ENCODE measurements at regions not wholly inside any gene's neighbourhood (a gene's known extent, or its start where the extent isn't known, plus 50 kb on each side); places are given as distances from the start of the nearest gene placed in this dataset.

DNA sequence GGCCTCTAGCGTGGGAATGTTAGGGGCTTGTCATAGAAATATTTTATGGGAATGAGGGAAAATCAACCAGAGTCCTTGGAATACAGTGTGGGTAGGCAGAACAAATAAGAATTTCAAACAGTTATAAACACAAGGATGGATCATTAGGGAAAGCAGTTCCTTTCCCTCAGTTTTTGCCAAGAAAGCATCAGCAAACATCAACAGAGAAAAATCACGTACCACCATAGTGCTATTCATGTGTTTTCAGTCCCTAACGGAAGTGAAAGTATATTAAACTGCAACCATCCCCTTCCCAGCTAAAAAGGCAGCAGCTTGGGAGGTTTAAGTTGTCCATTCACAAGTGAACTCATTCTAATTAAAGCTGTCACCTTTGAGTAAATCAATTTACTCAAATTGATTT is 334.4 kb upstream of the PCDH18 start:
- Histone ChIP-seq H2BK120ac (ENCODE audit: low read depth, low read length) (no peak overlapping the region), H3K4me2 (ENCODE audit: insufficient read depth, low read length, poor library complexity, severe bottlenecking) (no peak overlapping the region), H3K27ac (replicated peaks; ENCODE audit: low read length) (no peak overlapping the region), H4K91ac (ENCODE audit: low read depth, low read length, poor library complexity) (no peak overlapping the region), H3K79me1 (ENCODE audit: low read depth, low read length) (no peaks in the 10 kb centered on the region), H2BK15ac (ENCODE audit: low read length) (no peak overlapping the region), H3K36me3 (replicated peaks in 1 of 2; ENCODE audit: control insufficient read depth in 2 of 2, insufficient read depth in 2 of 2, low read length in 2 of 2) (no peaks in the 10 kb centered on the region), H3K18ac (ENCODE audit: low read length) (no peak overlapping the region), H2BK12ac (ENCODE audit: low read length) (no peak overlapping the region), H2AFZ (ENCODE audit: low read length) (peak overlapping the region; percentile 9), H3K9ac (ENCODE audit: low read depth, low read length, poor library complexity) (no peak overlapping the region), H2AK5ac (ENCODE audit: low read depth, low read length) (no peak overlapping the region), H2BK5ac (ENCODE audit: low read length) (no peak overlapping the region), H3K4ac (ENCODE audit: low read length) (no peak overlapping the region), H3K4me1 (ENCODE audit: control insufficient read depth in 2 of 2, insufficient read depth in 1 of 2, low read depth in 1 of 2, low read length in 2 of 2) (no peaks in the 10 kb centered on the region), H3K27me3 (ENCODE audit: control insufficient read depth in 3 of 3, insufficient read depth in 3 of 3, low read depth in 1 of 3, low read length in 3 of 3) (no peaks in the 10 kb centered on the region), H4K8ac (ENCODE audit: low read depth, low read length) (no peak overlapping the region), H3K4me3 (ENCODE audit: low read length in 2 of 2) (no peak overlapping the region), H3K14ac (ENCODE audit: low read length) (no peak overlapping the region), H3K9me3 (replicated peaks in 1 of 2; ENCODE audit: control insufficient read depth in 2 of 2, insufficient read depth in 1 of 2, low read depth in 1 of 2, low read length in 2 of 2) (no peaks in the 10 kb centered on the region), H3K23ac (ENCODE audit: low read depth, low read length, poor library complexity) (no peak overlapping the region)
- DNase-seq (ENCODE audit: low spot score): no peak
- WGBS, 2 donors (ENCODE audit: extremely low coverage in 2 of 2, insufficient read length in 2 of 2, insufficient replicate concordance in 1 of 2): no CpG with 5 or more reads among the region's 3 CpGs

DNA sequence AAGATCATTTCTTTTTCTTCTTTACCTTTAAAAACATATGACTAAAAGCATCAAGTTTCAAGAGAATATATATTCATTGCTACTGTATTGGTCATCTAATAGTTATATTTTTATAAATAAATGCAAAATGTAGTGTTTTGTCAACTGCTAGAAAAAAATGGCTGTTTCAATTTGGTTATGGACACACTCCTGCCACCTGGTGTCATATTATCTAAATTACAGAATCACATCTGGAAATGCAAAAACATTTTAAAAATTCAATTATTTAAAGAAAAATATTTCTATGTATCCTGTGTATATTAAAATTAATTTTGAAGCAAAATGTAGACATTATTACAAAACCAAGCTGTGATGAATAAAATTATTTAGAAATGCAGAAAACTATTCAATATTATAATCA is 329.4 kb upstream of the PCDH18 start:
- H2AFZ ChIP-seq (ENCODE audit: low read length): no peak overlapping the region
- H3K14ac ChIP-seq (ENCODE audit: low read length): no peak overlapping the region
- DNase-seq (ENCODE audit: low spot score): no peak
- H2BK120ac ChIP-seq (ENCODE audit: low read depth, low read length): no peak overlapping the region
- H2BK15ac ChIP-seq (ENCODE audit: low read length): no peak overlapping the region
- H3K18ac ChIP-seq (ENCODE audit: low read length): no peak overlapping the region
- H2AK5ac ChIP-seq (ENCODE audit: low read depth, low read length): no peak overlapping the region
- H3K4me2 ChIP-seq (ENCODE audit: insufficient read depth, low read length, poor library complexity, severe bottlenecking): no peak overlapping the region
- H3K27me3 ChIP-seq (ENCODE audit: control insufficient read depth in 3 of 3, insufficient read depth in 3 of 3, low read depth in 1 of 3, low read length in 3 of 3): no peaks in the 10 kb centered on the region
- H3K79me1 ChIP-seq (ENCODE audit: low read depth, low read length): no peaks in the 10 kb centered on the region
- H3K23ac ChIP-seq (ENCODE audit: low read depth, low read length, poor library complexity): no peak overlapping the region
- no peaks in the 10 kb centered on the region for H3K36me3 ChIP-seq (replicated peaks in 1 of 2; ENCODE audit: control insufficient read depth in 2 of 2, insufficient read depth in 2 of 2, low read length in 2 of 2)
- no peak overlapping the region for H2BK5ac ChIP-seq (ENCODE audit: low read length)
- H3K9me3 ChIP-seq (replicated peaks in 1 of 2; ENCODE audit: control insufficient read depth in 2 of 2, insufficient read depth in 1 of 2, low read depth in 1 of 2, low read length in 2 of 2): no peaks in the 10 kb centered on the region
- no peak overlapping the region for H3K4me3 ChIP-seq (ENCODE audit: low read length in 2 of 2)
- no peak overlapping the region for H3K27ac ChIP-seq (replicated peaks; ENCODE audit: low read length)
- H3K4ac ChIP-seq (ENCODE audit: low read length): no peak overlapping the region
- H4K8ac ChIP-seq (ENCODE audit: low read depth, low read length): no peak overlapping the region
- H3K9ac ChIP-seq (ENCODE audit: low read depth, low read length, poor library complexity): no peak overlapping the region
- H2BK12ac ChIP-seq (ENCODE audit: low read length): no peak overlapping the region
- no peaks in the 10 kb centered on the region for H3K4me1 ChIP-seq (ENCODE audit: control insufficient read depth in 2 of 2, insufficient read depth in 1 of 2, low read depth in 1 of 2, low read length in 2 of 2)
- H4K91ac ChIP-seq (ENCODE audit: low read depth, low read length, poor library complexity): no peak overlapping the region

DNA sequence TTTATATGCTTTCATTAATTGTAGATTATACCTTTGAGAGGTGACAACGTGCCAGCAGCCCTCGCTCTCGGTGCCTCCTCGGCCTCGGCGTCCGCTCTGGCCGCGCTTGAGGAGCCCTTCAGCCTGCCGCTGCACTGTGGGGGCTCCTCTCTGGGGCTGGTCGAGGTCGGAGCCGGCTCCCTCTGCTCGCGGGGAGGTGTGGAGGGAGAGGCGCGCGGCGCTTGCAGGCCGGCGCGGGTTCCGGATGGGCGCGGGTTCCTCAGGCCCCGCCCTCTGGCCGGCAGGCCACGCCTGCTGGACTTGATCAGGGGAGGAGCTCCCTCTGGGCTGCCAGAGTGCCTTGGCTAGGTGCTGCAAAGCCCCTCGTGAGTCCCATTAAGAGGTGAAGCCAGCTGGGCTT is 321.1 kb upstream of the PCDH18 start:
- Histone ChIP-seq H2BK12ac (ENCODE audit: low read length) (no peak overlapping the region), H3K9me3 (replicated peaks in 1 of 2; ENCODE audit: control insufficient read depth in 2 of 2, insufficient read depth in 1 of 2, low read depth in 1 of 2, low read length in 2 of 2) (peaks cover 0 to 3% of the 10 kb centered on the region in 2 donors), H3K4me2 (ENCODE audit: insufficient read depth, low read length, poor library complexity, severe bottlenecking) (no peak overlapping the region), H2BK15ac (ENCODE audit: low read length) (no peak overlapping the region), H3K4me1 (ENCODE audit: control insufficient read depth in 2 of 2, insufficient read depth in 1 of 2, low read depth in 1 of 2, low read length in 2 of 2) (no peaks in the 10 kb centered on the region), H2BK120ac (ENCODE audit: low read depth, low read length) (no peak overlapping the region), H3K14ac (ENCODE audit: low read length) (peak overlapping the region; percentile 56), H3K9ac (ENCODE audit: low read depth, low read length, poor library complexity) (no peak overlapping the region), H3K36me3 (replicated peaks in 1 of 2; ENCODE audit: control insufficient read depth in 2 of 2, insufficient read depth in 2 of 2, low read length in 2 of 2) (no peaks in the 10 kb centered on the region), H4K91ac (ENCODE audit: low read depth, low read length, poor library complexity) (no peak overlapping the region), H3K23ac (ENCODE audit: low read depth, low read length, poor library complexity) (no peak overlapping the region), H4K8ac (ENCODE audit: low read depth, low read length) (no peak overlapping the region), H2AK5ac (ENCODE audit: low read depth, low read length) (no peak overlapping the region), H3K27ac (replicated peaks; ENCODE audit: low read length) (no peak overlapping the region), H3K18ac (ENCODE audit: low read length) (peak overlapping the region; percentile 48), H3K4me3 (ENCODE audit: low read length in 2 of 2) (no peak overlapping the region), H3K4ac (ENCODE audit: low read length) (no peak overlapping the region), H2BK5ac (ENCODE audit: low read length) (no peak overlapping the region), H3K27me3 (ENCODE audit: control insufficient read depth in 3 of 3, insufficient read depth in 3 of 3, low read depth in 1 of 3, low read length in 3 of 3) (no peaks in the 10 kb centered on the region), H2AFZ (ENCODE audit: low read length) (no peak overlapping the region), H3K79me1 (ENCODE audit: low read depth, low read length) (no peaks in the 10 kb centered on the region)
- no peak for DNase-seq (ENCODE audit: low spot score)
- WGBS, 2 donors (ENCODE audit: extremely low coverage in 2 of 2, insufficient read length in 2 of 2, insufficient replicate concordance in 1 of 2): no CpG with 5 or more reads among the region's 29 CpGs

DNA sequence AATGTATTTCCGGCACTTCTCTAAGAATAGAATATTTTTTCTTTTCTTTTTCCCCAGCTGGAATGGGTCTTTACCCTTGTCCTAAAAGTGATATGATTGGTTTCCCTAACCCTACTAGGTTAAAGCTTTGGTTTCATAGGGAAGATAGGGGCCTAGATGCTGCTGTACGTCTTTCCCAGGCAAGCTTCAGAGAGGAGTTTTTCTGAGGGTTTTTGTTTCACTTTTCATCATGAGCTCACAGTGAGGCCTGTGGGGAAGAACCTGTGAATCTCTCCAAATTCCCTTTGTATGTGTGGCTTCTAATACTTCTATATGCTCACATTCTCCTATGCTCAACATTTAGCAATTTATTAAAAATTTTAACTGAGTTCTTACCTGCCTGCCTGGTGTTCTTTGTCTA is 320.0 kb upstream of the PCDH18 start:
- no peak overlapping the region for H4K91ac ChIP-seq (ENCODE audit: low read depth, low read length, poor library complexity)
- H3K18ac ChIP-seq (ENCODE audit: low read length): no peak overlapping the region

More for the DNA sequence above, 320.0 kb upstream of the PCDH18 start:
- H4K8ac ChIP-seq (ENCODE audit: low read depth, low read length): no peak overlapping the region
- H2BK12ac ChIP-seq (ENCODE audit: low read length): no peak overlapping the region
- H3K4me3 ChIP-seq (ENCODE audit: low read length in 2 of 2): no peak overlapping the region
- no peaks in the 10 kb centered on the region for H3K4me1 ChIP-seq (ENCODE audit: control insufficient read depth in 2 of 2, insufficient read depth in 1 of 2, low read depth in 1 of 2, low read length in 2 of 2)
- H3K14ac ChIP-seq (ENCODE audit: low read length): no peak overlapping the region
- H3K4me2 ChIP-seq (ENCODE audit: insufficient read depth, low read length, poor library complexity, severe bottlenecking): no peak overlapping the region
- no peak overlapping the region for H3K4ac ChIP-seq (ENCODE audit: low read length)
- H2AK5ac ChIP-seq (ENCODE audit: low read depth, low read length): no peak overlapping the region
- DNase-seq (ENCODE audit: low spot score): no peak
- H3K36me3 ChIP-seq (replicated peaks in 1 of 2; ENCODE audit: control insufficient read depth in 2 of 2, insufficient read depth in 2 of 2, low read length in 2 of 2): no peaks in the 10 kb centered on the region
- H3K27ac ChIP-seq (replicated peaks; ENCODE audit: low read length): no peak overlapping the region
- peaks cover 0 to 3% of the 10 kb centered on the region in 2 donors for H3K9me3 ChIP-seq (replicated peaks in 1 of 2; ENCODE audit: control insufficient read depth in 2 of 2, insufficient read depth in 1 of 2, low read depth in 1 of 2, low read length in 2 of 2)
- H2BK5ac ChIP-seq (ENCODE audit: low read length): no peak overlapping the region
- H3K23ac ChIP-seq (ENCODE audit: low read depth, low read length, poor library complexity): no peak overlapping the region
- no peaks in the 10 kb centered on the region for H3K27me3 ChIP-seq (ENCODE audit: control insufficient read depth in 3 of 3, insufficient read depth in 3 of 3, low read depth in 1 of 3, low read length in 3 of 3)
- no peak overlapping the region for H3K9ac ChIP-seq (ENCODE audit: low read depth, low read length, poor library complexity)
- WGBS, 2 donors (ENCODE audit: extremely low coverage in 2 of 2, insufficient read length in 2 of 2, insufficient replicate concordance in 1 of 2): no CpG with 5 or more reads among the region's 2 CpGs
- no peak overlapping the region for H2BK120ac ChIP-seq (ENCODE audit: low read depth, low read length)
- H2AFZ ChIP-seq (ENCODE audit: low read length): peak overlapping the region; percentile 53
- H2BK15ac ChIP-seq (ENCODE audit: low read length): no peak overlapping the region
- H3K79me1 ChIP-seq (ENCODE audit: low read depth, low read length): no peaks in the 10 kb centered on the region

All from neuronal stem cell (in vitro differentiated cells).